NCI-H1105 (cell line): ENCODE measurements at regions not wholly inside any gene's neighbourhood (a gene's known extent, or its start where the extent isn't known, plus 50 kb on each side); places are given as distances from the start of the nearest gene placed in this dataset.

Source experiments
- DNase-seq: peaks from one replicate; lab custom pipeline; 2025; lab: John Stamatoyannopoulos, UW

GRCh38 chr16:62652441-62653120 is 616.3 kb upstream of the CDH8 start:
- no peak for DNase-seq

GRCh38 chr16:62648256-62648655 is 612.0 kb upstream of the CDH8 start:
- DNase-seq = no peak

GRCh38 chr16:62644030-62644812 is 608.0 kb upstream of the CDH8 start:
- no peak for DNase-seq

GRCh38 chr16:62642677-62643076 is 606.4 kb upstream of the CDH8 start:
- DNase-seq = no peak

GRCh38 chr16:62639890-62640289 is 603.7 kb upstream of the CDH8 start:
- DNase-seq = no peak

- no peak for DNase-seq
Measured at GRCh38 chr16:62638964-62639870, 603.0 kb upstream of the CDH8 start.

- no peak for DNase-seq
Measured at GRCh38 chr16:62638324-62638911, 602.2 kb upstream of the CDH8 start.

GRCh38 chr16:62625326-62625725 is 589.1 kb upstream of the CDH8 start:
- no peak for DNase-seq

GRCh38 chr16:62620275-62620674 is 584.0 kb upstream of the CDH8 start:
- DNase-seq = no peak

- DNase-seq = no peak
Measured at GRCh38 chr16:62615526-62615925, 579.3 kb upstream of the CDH8 start.

GRCh38 chr16:62610291-62610690 is 574.1 kb upstream of the CDH8 start:
- no peak for DNase-seq

- no peak for DNase-seq
Measured at GRCh38 chr16:62602790-62603189, 566.6 kb upstream of the CDH8 start.

GRCh38 chr16:62597875-62598274 is 561.6 kb upstream of the CDH8 start:
- no peak for DNase-seq

- DNase-seq = no peak
Measured at GRCh38 chr16:62596584-62596983, 560.3 kb upstream of the CDH8 start.

GRCh38 chr16:62596125-62596524 is 559.9 kb upstream of the CDH8 start:
- no peak for DNase-seq

GRCh38 chr16:62586128-62586862 is 550.1 kb upstream of the CDH8 start:
- DNase-seq = no peak

- no peak for DNase-seq
Measured at GRCh38 chr16:62585041-62585545, 548.9 kb upstream of the CDH8 start.

GRCh38 chr16:62583414-62583813 is 547.2 kb upstream of the CDH8 start:
- no peak for DNase-seq

- no peak for DNase-seq
Measured at GRCh38 chr16:62573466-62573865, 537.2 kb upstream of the CDH8 start.

- DNase-seq = no peak
Measured at GRCh38 chr16:62568926-62569325, 532.7 kb upstream of the CDH8 start.

GRCh38 chr16:62565706-62566105 is 529.5 kb upstream of the CDH8 start:
- no peak for DNase-seq
